RWPE1 (cell line): ENCODE measurements at regions not wholly inside any gene's neighbourhood (a gene's known extent, or its start where the extent isn't known, plus 50 kb on each side); places are given as distances from the start of the nearest gene placed in this dataset.

Experiments
- CTCF ChIA-PET: fragments of 350-600 bp; sonication (Branson Sonifier 250); formaldehyde crosslinking; extraction: SDS; loops from one replicate; lab custom pipeline; 2021; lab: Yijun Ruan, JAX
- POLR2A ChIA-PET: fragments of 400-600 bp; formaldehyde crosslinking; extraction: SDS; loops from one replicate; lab custom pipeline; 2020; ENCODE audit warnings: antibody characterized with exemption; ENCODE audit not compliant: low non-redundant PET; lab: Yijun Ruan, JAX
- DNase-seq: peaks from one replicate; pipeline ENCODE4 v3.0.0; 2012; ENCODE audit warnings: low spot score
- H3K27ac ChIP-seq: fragments of 450-650 bp; 2 replicates; pipeline ENCODE4 v1.5.1; 2017
- TF ChIP-seq, protein P1 (sequence below): fragments of 450-650 bp; conservative IDR thresholded peaks from 2 replicates; pipeline ENCODE4 v1.5.1; 2017; ENCODE audit warnings: low read depth, mild to moderate bottlenecking

DNA sequence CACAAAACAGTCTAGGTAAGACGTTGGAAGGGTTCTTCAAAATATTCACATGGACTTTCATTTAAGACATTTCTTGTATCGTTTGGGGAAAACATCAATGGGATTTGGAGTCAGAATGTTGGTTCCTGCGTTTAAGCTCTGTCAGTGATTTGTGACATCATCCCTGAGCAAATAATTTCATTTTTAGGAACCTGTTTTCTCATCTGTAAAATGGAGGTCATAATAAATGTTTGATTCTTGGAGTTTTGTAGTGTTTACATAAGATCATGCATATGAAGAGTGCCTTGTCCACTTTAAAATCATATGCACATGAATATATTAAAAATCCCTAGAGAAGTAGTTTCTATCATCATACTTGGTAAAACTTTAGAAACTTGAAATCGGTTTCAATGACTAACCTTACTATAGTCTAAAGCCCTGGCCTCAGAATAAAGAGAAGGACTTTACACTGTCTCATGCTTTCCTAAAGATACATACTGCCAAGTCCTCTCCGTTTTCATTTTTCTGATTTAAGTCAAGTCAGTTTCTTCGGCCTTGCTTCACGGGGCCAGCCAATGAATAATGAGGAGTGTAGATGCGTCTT, 178.4 kb downstream of the ADSS2 start:
- ChIA-PET CTCF (interaction anchor here (0.6 to 1.1 kb wide), 7 partner anchors 13 to 781 kb away, joined by 3 to 6 read pairs (median 3); no protein-coding TSS in a partner anchor), POLR2A (no interaction called here)
- TF ChIP-seq, protein P1, sequence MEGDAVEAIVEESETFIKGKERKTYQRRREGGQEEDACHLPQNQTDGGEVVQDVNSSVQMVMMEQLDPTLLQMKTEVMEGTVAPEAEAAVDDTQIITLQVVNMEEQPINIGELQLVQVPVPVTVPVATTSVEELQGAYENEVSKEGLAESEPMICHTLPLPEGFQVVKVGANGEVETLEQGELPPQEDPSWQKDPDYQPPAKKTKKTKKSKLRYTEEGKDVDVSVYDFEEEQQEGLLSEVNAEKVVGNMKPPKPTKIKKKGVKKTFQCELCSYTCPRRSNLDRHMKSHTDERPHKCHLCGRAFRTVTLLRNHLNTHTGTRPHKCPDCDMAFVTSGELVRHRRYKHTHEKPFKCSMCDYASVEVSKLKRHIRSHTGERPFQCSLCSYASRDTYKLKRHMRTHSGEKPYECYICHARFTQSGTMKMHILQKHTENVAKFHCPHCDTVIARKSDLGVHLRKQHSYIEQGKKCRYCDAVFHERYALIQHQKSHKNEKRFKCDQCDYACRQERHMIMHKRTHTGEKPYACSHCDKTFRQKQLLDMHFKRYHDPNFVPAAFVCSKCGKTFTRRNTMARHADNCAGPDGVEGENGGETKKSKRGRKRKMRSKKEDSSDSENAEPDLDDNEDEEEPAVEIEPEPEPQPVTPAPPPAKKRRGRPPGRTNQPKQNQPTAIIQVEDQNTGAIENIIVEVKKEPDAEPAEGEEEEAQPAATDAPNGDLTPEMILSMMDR: peak; percentile 51
- DNase-seq: no peak
- H3K27ac ChIP-seq: peak overlapping the region; percentile 96

DNA sequence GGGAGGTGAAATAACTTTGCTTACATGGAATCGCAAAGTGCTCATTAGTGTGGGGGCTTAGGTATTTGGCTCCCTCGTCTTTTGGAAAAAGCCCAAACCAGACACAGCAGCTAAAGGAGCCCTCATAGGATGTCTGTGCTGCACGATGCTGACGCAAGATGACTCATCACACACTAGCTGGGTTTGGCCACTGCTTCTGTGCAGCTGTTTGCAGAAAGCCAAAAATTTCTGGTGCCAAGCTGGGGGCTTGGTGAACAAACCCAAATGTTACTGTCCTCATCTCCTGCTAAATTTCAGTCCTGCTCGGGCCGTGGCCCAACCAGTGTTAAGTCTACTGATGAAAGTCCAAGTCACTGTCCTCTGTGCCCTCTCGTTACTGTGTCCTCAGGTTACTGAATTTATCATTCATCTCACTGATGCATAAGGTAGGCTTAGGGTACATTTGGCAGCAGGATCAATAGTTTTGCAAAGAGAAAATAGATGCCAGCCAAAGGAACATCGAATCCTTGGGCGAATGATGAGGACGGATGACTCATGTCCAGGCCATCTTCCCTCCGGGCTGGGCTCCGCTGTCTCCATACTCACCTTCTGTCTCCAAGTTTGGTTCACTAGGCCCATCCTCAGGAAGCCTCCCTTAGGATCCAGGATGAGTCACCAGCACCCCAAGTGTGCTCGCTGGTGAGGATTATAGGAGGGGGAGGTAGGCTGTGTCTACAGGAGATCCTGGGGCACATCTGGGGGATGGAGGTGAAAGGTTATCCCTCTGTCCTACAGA, 177.7 kb downstream of the ADSS2 start:
- TF ChIP-seq, protein P1: no peak

DNA sequence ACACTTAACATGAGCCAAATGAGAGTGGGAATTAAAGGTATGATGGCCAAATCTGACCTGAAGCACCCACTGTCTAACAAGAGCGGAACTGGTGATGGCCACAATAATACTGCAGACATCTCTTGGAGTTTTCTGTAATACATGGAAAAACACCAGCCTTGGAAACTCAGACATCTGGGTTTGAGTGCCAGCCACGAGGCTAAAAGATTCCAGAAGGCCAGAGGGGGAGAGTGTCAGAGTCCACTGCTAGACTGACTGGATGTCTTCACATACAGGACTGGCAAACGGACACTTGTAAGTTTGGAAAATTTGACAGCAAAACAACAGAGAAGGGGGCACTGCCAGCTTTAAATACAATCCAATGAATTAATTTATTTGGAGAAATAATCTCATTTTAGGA, 175.1 kb downstream of the ADSS2 start:
- no peak overlapping the region for H3K27ac ChIP-seq
- TF ChIP-seq, protein P1: no peak
- ChIA-PET POLR2A (no interaction called here), CTCF (no interaction called here)
- no peak for DNase-seq

More for the DNA sequence above, 177.7 kb downstream of the ADSS2 start:
- POLR2A ChIA-PET: no interaction called here
- peak; percentile 89 for DNase-seq
- CTCF ChIA-PET: interaction anchor here (0.6 to 1.1 kb wide), 7 partner anchors 12 to 782 kb away, joined by 3 to 6 read pairs (median 3); no protein-coding TSS in a partner anchor
- peak overlapping the region; percentile 96 for H3K27ac ChIP-seq

DNA sequence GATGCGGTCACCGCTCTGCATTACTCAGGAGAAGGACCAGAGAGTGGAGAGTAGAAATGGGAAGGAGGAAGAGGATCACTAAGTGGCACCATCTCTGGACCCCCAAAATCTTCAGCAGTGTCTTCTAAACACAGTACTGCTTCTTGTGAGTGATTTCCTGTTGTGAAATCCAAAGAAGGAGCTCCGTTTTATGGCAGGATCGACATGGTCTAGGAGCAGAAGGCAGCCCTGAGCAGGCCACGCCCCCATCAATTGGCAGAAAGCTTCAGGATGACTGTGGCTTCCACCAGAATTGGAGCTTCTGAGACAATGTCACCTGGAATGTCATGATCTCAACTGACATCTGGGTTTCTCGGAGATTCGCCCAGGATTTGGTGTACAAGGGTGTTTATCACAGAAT, 171.5 kb downstream of the ADSS2 start:
- H3K27ac ChIP-seq: no peak overlapping the region
- POLR2A ChIA-PET: no interaction called here
- no peak for DNase-seq
- CTCF ChIA-PET: no interaction called here
- TF ChIP-seq, protein P1: no peak

DNA sequence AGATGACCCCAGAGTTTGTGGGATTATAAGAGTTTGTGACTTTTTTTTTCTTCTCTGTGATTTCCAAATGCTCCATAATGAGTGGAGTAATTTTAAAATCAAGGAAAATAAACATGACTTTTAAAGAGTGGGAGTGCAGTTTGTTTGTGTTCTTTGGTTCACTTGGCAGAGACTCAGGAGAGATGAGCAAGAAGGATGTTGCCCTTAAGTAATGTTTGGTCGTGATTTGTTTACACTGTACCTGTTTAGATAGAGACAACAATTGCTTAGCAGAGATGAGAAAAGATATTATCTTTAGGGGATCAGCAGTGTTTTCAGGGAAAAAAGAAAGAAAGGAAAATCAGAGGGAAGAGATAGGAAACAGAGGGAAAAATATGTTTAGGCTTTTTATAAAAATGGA, 170.8 kb downstream of the ADSS2 start:
- ChIA-PET CTCF (interaction anchor here (0.7 kb wide), 1 partner anchor 23 kb away, joined by 4 read pairs; no protein-coding TSS in a partner anchor), POLR2A (no interaction called here)

DNA sequence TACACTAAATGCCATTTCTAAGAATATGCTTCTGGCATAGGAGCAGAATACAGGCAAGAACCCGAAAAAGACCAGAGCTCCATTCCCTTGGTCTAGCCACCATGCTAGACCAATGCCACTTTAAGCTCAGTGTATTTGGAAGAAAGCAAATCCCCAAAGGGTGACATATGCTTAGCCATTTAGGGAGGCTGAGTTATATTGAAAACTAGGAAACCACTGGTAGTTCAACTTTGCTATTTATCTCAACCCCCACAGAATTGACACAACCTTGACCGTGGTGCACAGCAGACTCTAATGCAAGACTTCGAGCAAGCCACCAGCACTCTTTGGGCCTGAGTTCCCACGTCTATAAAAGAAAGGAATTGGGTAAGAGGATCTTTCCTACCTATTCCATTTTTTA, 167.9 kb downstream of the ADSS2 start:
- ChIA-PET POLR2A (no interaction called here), CTCF (interaction anchor here (0.7 kb wide), 1 partner anchor 994 kb away, joined by 3 read pairs; no protein-coding TSS in a partner anchor)
- H3K27ac ChIP-seq: no peak overlapping the region
- TF ChIP-seq, protein P1: no peak
- DNase-seq: no peak

More for the DNA sequence above, 170.8 kb downstream of the ADSS2 start:
- TF ChIP-seq, protein P1: no peak
- DNase-seq: no peak
- H3K27ac ChIP-seq: no peak overlapping the region
